RWPE1 (cell line): ENCODE measurements at regions not wholly inside any gene's neighbourhood (a gene's known extent, or its start where the extent isn't known, plus 50 kb on each side); places are given as distances from the start of the nearest gene placed in this dataset.

Source experiments
- CTCF ChIA-PET: fragments of 350-600 bp; sonication (Branson Sonifier 250); formaldehyde crosslinking; extraction: SDS; loops from one replicate; lab custom pipeline; 2021; lab: Yijun Ruan, JAX
- POLR2A ChIA-PET: fragments of 400-600 bp; formaldehyde crosslinking; extraction: SDS; loops from one replicate; lab custom pipeline; 2020; ENCODE audit warnings: antibody characterized with exemption; ENCODE audit not compliant: low non-redundant PET; lab: Yijun Ruan, JAX
- DNase-seq: peaks from one replicate; pipeline ENCODE4 v3.0.0; 2012; ENCODE audit warnings: low spot score
- H3K27ac ChIP-seq: fragments of 450-650 bp; 2 replicates; pipeline ENCODE4 v1.5.1; 2017
- TF ChIP-seq, protein P1 (sequence below): fragments of 450-650 bp; conservative IDR thresholded peaks from 2 replicates; pipeline ENCODE4 v1.5.1; 2017; ENCODE audit warnings: low read depth, mild to moderate bottlenecking

DNA sequence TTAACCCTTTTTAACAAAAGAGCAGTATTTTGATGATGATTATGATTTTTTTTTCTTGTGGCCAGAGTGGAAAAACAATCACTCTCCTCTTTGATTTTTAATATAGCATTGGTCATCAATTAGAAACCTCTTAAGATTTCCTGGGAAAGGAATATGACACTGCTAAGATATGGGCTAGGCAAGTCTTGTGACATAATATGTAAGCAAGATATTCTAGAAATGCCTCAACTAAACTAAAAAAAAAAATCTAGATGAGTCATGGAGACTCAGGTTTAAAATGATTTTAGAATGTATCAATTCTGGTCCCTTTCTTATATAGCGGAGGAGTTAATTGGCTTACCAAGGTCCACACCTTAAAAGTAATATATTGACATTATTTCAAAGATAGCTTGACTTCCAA, 60.3 kb upstream of the JUN start:
- TF ChIP-seq, protein P1, sequence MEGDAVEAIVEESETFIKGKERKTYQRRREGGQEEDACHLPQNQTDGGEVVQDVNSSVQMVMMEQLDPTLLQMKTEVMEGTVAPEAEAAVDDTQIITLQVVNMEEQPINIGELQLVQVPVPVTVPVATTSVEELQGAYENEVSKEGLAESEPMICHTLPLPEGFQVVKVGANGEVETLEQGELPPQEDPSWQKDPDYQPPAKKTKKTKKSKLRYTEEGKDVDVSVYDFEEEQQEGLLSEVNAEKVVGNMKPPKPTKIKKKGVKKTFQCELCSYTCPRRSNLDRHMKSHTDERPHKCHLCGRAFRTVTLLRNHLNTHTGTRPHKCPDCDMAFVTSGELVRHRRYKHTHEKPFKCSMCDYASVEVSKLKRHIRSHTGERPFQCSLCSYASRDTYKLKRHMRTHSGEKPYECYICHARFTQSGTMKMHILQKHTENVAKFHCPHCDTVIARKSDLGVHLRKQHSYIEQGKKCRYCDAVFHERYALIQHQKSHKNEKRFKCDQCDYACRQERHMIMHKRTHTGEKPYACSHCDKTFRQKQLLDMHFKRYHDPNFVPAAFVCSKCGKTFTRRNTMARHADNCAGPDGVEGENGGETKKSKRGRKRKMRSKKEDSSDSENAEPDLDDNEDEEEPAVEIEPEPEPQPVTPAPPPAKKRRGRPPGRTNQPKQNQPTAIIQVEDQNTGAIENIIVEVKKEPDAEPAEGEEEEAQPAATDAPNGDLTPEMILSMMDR: no peak

DNA sequence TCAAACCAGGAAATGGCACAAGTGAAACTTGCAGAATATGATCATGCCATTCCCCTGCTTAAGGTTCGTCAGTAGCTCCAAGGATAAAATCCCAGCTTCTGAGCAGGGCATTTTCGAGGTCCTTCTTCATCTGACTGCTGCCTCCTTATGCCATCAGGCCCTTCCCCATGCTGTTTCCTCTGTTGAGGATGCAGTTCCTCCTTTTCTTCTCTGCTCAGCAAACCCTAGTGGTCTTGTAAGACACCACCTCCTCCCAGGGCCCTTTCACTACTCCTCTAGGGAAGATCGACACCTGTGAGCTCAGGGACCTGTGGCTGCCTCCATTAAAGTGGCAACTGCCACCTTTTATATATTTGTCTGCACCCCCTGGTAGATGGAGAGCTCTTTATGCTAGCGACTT, 62.1 kb upstream of the JUN start:
- ChIA-PET CTCF (interaction anchor here (0.6 kb wide), 1 partner anchor 240 kb away, joined by 3 read pairs; no protein-coding TSS in a partner anchor), POLR2A (no interaction called here)
- DNase-seq: no peak
- no peak overlapping the region for H3K27ac ChIP-seq
- TF ChIP-seq, protein P1: no peak

More for the DNA sequence above, 60.3 kb upstream of the JUN start:
- H3K27ac ChIP-seq: no peak overlapping the region
- POLR2A ChIA-PET: no interaction called here
- CTCF ChIA-PET: no interaction called here
- no peak for DNase-seq

DNA sequence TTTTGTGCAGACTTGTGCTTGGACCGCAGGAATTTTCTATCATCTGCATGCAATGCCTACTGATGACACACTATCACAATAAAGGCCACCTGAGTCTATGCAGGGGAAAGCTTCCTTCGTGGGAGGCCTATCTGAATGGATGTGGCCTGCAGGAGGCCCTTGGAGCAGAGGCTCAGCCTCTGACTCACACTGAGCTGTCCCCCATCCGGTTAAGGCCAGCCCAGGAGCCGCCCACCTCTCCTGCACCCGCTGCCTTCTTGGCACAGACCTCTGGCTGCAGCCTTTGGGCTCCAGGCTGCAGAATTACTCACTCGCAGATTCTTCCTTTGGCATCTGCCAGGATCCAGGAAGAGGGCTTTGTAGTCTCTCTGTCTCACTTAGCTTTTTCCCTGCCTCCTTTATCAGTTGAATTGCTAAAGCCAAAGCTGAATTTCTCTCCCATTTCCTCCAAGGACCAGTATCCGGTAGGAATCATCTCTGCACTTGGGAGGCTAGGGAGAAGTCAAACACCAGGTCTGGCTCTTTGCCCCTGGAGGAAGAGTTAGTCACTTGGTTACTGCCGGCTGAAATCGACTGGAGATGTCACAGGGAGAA, 65.1 kb upstream of the JUN start:
- H3K27ac ChIP-seq: peak overlapping the region; percentile 81
- DNase-seq: peak; percentile 96
- CTCF ChIA-PET: interaction anchor here (0.6 to 1.0 kb wide), 3 partner anchors 392 to 851 kb away, joined by 3 to 4 read pairs (median 4); no protein-coding TSS in a partner anchor
- POLR2A ChIA-PET: no interaction called here
- TF ChIP-seq, protein P1: no peak

DNA sequence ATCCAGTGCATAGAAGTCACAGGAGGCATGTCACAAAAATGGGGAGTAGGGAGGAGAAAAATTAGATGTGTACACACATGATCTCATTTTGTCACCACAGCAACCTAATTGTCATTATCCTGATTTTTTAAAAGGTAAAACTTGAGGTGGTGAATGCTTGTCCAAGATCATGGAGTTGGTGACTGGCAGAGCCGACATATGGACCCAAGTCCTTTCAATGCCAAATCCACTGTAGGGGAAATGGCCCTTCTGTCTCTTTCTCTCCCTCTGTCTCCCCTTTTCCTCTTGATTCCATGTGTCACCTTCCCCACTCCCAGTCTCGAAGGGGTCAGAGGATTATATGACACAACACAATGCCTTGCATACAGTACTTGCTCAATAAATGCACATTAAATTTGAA, 65.7 kb upstream of the JUN start:
- POLR2A ChIA-PET: no interaction called here

DNA sequence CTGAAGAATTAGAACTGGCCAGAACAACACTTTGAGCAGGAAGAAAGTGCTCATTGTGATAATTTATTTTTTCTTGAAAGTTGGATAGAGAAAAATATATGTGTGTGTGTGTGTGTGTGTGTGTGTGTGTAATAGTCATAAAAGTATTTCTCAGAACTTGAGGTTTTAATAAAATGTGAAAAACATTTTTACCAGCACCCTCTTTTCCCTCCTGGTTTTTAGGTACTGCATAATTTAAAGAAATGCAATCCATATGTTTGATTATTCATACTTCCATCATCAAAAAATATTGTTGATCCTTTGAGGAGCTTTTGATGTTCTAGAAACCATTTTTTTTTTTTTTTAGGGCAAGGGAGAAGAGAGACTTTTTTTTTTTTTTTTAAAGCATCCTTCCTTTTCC, 66.8 kb upstream of the JUN start:
- ChIA-PET CTCF (interaction anchor here (0.6 to 0.7 kb wide), 2 partner anchors 1005 to 1889 kb away, joined by 4 to 8 read pairs; no protein-coding TSS in a partner anchor), POLR2A (no interaction called here)
- TF ChIP-seq, protein P1: no peak
- DNase-seq: no peak
- H3K27ac ChIP-seq: no peak overlapping the region

More for the DNA sequence above, 65.7 kb upstream of the JUN start:
- CTCF ChIA-PET: interaction anchor here (0.5 kb wide), 1 partner anchor 9 kb away, joined by 3 read pairs; no protein-coding TSS in a partner anchor
- TF ChIP-seq, protein P1: no peak
- no peak for DNase-seq
- H3K27ac ChIP-seq: peak overlapping the region; percentile 81

DNA sequence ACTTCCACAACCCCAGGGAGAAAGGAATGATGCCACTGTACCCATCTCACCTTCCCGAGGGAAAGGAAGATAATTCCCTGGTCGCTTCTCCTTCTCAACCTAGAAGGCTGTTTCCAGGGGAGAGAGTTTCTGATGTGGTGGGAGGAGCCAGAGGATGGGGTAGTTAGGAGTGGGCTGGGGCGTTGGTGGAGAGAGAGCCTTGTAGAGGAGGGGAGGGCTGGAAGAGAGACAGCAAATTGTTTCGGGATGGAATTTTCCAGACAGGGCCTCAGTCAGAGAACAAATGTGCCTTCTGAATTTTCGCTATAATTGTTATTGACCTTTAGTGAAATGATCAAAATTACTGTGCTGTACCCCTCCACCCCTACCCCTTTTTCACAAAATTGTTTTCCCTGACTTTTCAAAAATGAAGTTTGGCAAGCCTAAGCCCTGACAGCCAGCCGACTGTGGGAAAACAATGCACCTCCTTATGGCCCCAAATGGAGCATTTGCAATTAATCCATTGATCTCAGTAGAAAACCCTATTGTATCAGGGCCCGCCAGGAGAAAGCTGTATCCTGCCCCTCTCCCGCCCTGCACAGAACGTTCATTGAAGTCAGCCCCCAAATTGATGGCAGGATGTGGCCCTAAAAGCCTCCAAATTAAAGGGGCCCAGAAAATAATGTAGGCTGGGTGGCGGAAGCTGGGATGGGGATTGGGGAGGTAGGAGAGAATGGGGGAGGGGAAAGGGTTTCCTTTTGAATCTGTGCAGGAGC, 69.1 kb upstream of the JUN start:
- TF ChIP-seq, protein P1: no peak
- ChIA-PET CTCF (interaction anchor here (0.6 kb wide), 1 partner anchor 62 kb away, joined by 4 read pairs; no protein-coding TSS in a partner anchor), POLR2A (interaction anchor here (0.5 kb wide), 1 partner anchor 835 kb away, joined by 3 read pairs; no protein-coding TSS in a partner anchor)
- no peak overlapping the region for H3K27ac ChIP-seq
- no peak for DNase-seq
